ENCODE measurements at regions not wholly inside any gene's neighbourhood (a gene's known extent, or its start where the extent isn't known, plus 50 kb on each side); places are given as distances from the start of the nearest gene placed in this dataset.

GRCh38 chr9:1946526-1947283 is 68.4 kb upstream of the SMARCA2 start:
- H3K27me3 ChIP-seq (ENCODE audit: insufficient read depth) = no peaks in the 10 kb centered on the region
- no peak for DNase-seq
- no peak overlapping the region for H3K4me3 ChIP-seq (ENCODE audit: low read depth in 2 of 2, low read length in 1 of 2)
- no peaks in the 10 kb centered on the region for H3K4me1 ChIP-seq (ENCODE audit: control insufficient read depth in 1 of 2, insufficient read depth in 2 of 2, low read depth in 1 of 2, low read length in 1 of 2)
- TF ChIP-seq RCOR1 (IDR thresholded peaks at IDR 0.05; ENCODE audit: low read length) (no peak), TCF12 (IDR thresholded peaks at IDR 0.05) (no peak)
- H3K4me2 ChIP-seq = no peak overlapping the region
- no peaks in the 10 kb centered on the region for H3K9me2 ChIP-seq
- WGBS (ENCODE audit: low lambda C conversion rate) = 59% methylated on average over 7 of the region's 7 CpGs
- H4K20me1 ChIP-seq (ENCODE audit: insufficient read depth) = no peaks in the 10 kb centered on the region
- H3K27ac ChIP-seq (ENCODE audit: low read depth in 2 of 2, low read length in 1 of 2) = no peak overlapping the region
- CTCF ChIA-PET = interaction anchor here (2.0 kb wide), 1 partner anchor 140 kb away, joined by 4 read pairs; no protein-coding TSS in a partner anchor
- H3K9me3 ChIP-seq = no peaks in the 10 kb centered on the region
- POLR2A ChIA-PET = no interaction called here
- no peaks in the 10 kb centered on the region for H3K79me2 ChIP-seq (ENCODE audit: insufficient read depth)
- H2AFZ ChIP-seq (ENCODE audit: low read depth) = no peak overlapping the region
- no peaks in the 10 kb centered on the region for H3F3A ChIP-seq (replicated peaks; ENCODE audit: insufficient read depth)
- H3K9ac ChIP-seq = no peak overlapping the region
- no peaks in the 10 kb centered on the region for H3K36me3 ChIP-seq (replicated peaks in 1 of 2; ENCODE audit: control insufficient read depth in 1 of 2, insufficient read depth in 2 of 2, low read length in 1 of 2)

- Histone ChIP-seq H3K27ac (ENCODE audit: low read depth in 2 of 2, low read length in 1 of 2) (no peak overlapping the region), H2AFZ (ENCODE audit: low read depth) (no peak overlapping the region), H3K9me3 (no peaks in the 10 kb centered on the region), H3K9ac (no peak overlapping the region), H3K27me3 (ENCODE audit: insufficient read depth) (no peaks in the 10 kb centered on the region), H4K20me1 (ENCODE audit: insufficient read depth) (no peaks in the 10 kb centered on the region), H3K36me3 (replicated peaks in 1 of 2; ENCODE audit: control insufficient read depth in 1 of 2, insufficient read depth in 2 of 2, low read length in 1 of 2) (no peaks in the 10 kb centered on the region), H3K4me2 (no peak overlapping the region), H3K4me3 (ENCODE audit: low read depth in 2 of 2, low read length in 1 of 2) (no peak overlapping the region), H3K9me2 (no peaks in the 10 kb centered on the region), H3F3A (replicated peaks; ENCODE audit: insufficient read depth) (no peaks in the 10 kb centered on the region), H3K4me1 (ENCODE audit: control insufficient read depth in 1 of 2, insufficient read depth in 2 of 2, low read depth in 1 of 2, low read length in 1 of 2) (no peaks in the 10 kb centered on the region), H3K79me2 (ENCODE audit: insufficient read depth) (no peaks in the 10 kb centered on the region)
- TF ChIP-seq TAF1 (IDR thresholded peaks at IDR 0.05; ENCODE audit: borderline replicate concordance, low read depth, low read length) (no peak), EZH2phosphoT487 (IDR thresholded peaks at IDR 0.05; ENCODE audit: borderline replicate concordance, low read depth) (no peak), SIN3A (IDR thresholded peaks at IDR 0.05; ENCODE audit: borderline replicate concordance, low read depth, low read length) (no peak)
- 26% methylated on average over 4 of the region's 4 CpGs for WGBS (ENCODE audit: low lambda C conversion rate)
- ChIA-PET POLR2A (no interaction called here), CTCF (interaction anchor here (2.0 kb wide), 1 partner anchor 140 kb away, joined by 4 read pairs; no protein-coding TSS in a partner anchor)
- no peak for DNase-seq
Observed at GRCh38 chr9:1947438-1947837, 67.7 kb upstream of the SMARCA2 start.

- Histone ChIP-seq H3K9me3 (no peaks in the 10 kb centered on the region), H3K9me2 (no peaks in the 10 kb centered on the region), H4K20me1 (ENCODE audit: insufficient read depth) (no peaks in the 10 kb centered on the region), H3K79me2 (ENCODE audit: insufficient read depth) (no peaks in the 10 kb centered on the region), H3F3A (replicated peaks; ENCODE audit: insufficient read depth) (no peaks in the 10 kb centered on the region), H3K36me3 (replicated peaks in 1 of 2; ENCODE audit: control insufficient read depth in 1 of 2, insufficient read depth in 2 of 2, low read length in 1 of 2) (no peaks in the 10 kb centered on the region), H3K27me3 (ENCODE audit: insufficient read depth) (no peaks in the 10 kb centered on the region), H3K9ac (no peak overlapping the region), H3K4me2 (no peak overlapping the region), H3K27ac (ENCODE audit: low read depth in 2 of 2, low read length in 1 of 2) (no peak overlapping the region), H3K4me3 (ENCODE audit: low read depth in 2 of 2, low read length in 1 of 2) (no peak overlapping the region), H3K4me1 (ENCODE audit: control insufficient read depth in 1 of 2, insufficient read depth in 2 of 2, low read depth in 1 of 2, low read length in 1 of 2) (no peaks in the 10 kb centered on the region), H2AFZ (ENCODE audit: low read depth) (no peak overlapping the region)
- ChIA-PET CTCF (interaction anchor here (0.8 kb wide), 1 partner anchor 9 kb away, joined by 4 read pairs; no protein-coding TSS in a partner anchor), POLR2A (no interaction called here)
- no peak for DNase-seq
- WGBS (ENCODE audit: low lambda C conversion rate) = 41% methylated on average over 4 of the region's 4 CpGs
- TF ChIP-seq FOXJ3 (CRISPR knock-in tag; IDR thresholded peaks at IDR 0.05) (no peak), EZH2phosphoT487 (IDR thresholded peaks at IDR 0.05; ENCODE audit: borderline replicate concordance, low read depth) (no peak), EP300 (IDR thresholded peaks at IDR 0.05; ENCODE audit: borderline replicate concordance in 1 of 2, low read depth in 1 of 2, low read length in 1 of 2) (no peak), REST (IDR thresholded peaks at IDR 0.05; ENCODE audit: low read depth, low read length) (no peak), YY1 (IDR thresholded peaks at IDR 0.05; ENCODE audit: low read depth) (no peak), FOXM1 (IDR thresholded peaks at IDR 0.05; ENCODE audit: low read depth) (no peak), USF2 (IDR thresholded peaks at IDR 0.05; ENCODE audit: borderline replicate concordance, low read depth, low read length) (no peak), RAD21 (IDR thresholded peaks at IDR 0.05; ENCODE audit: low read length) (no peak), PBX3 (IDR thresholded peaks at IDR 0.05) (no peak), SMC3 (IDR thresholded peaks at IDR 0.05; ENCODE audit: low read depth, low read length) (no peak)
Observed at GRCh38 chr9:1948541-1948940, 66.6 kb upstream of the SMARCA2 start.
